ENCODE measurements at regions not wholly inside any gene's neighbourhood (a gene's known extent, or its start where the extent isn't known, plus 50 kb on each side); places are given as distances from the start of the nearest gene placed in this dataset.

DNA sequence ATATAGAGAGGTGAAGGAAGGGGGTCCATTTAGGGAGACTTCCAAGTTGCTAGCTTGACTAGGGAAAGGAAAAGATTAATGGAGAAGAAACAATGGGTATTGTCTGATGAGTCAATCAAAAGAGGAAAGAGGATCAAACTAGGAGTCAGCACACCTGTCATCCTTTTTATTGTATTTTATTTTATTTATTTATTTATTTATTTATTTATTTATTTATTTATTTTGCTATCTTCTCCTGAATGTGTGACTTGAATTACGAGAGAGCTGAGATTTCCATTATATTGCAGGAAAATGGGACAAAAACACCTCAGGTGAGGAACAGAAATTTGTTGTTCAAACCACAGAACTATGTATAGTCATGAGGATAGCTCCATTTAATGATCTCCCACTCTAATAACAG, 58.9 kb downstream of the NUDT11 start:
- Histone ChIP-seq H3K27ac (no peak overlapping the region), H3K27me3 (no peaks in the 10 kb centered on the region), H3K9me3 (no peaks in the 10 kb centered on the region), H3K4me3 (no peak overlapping the region), H3K36me3 (no peaks in the 10 kb centered on the region), H3K4me1 (no peaks in the 10 kb centered on the region)
- intact Hi-C loops (cut with DNase I; ENCODE audit: low total_unique reads): no loop called here
- no peak for DNase-seq
- TF ChIP-seq, protein P1, sequence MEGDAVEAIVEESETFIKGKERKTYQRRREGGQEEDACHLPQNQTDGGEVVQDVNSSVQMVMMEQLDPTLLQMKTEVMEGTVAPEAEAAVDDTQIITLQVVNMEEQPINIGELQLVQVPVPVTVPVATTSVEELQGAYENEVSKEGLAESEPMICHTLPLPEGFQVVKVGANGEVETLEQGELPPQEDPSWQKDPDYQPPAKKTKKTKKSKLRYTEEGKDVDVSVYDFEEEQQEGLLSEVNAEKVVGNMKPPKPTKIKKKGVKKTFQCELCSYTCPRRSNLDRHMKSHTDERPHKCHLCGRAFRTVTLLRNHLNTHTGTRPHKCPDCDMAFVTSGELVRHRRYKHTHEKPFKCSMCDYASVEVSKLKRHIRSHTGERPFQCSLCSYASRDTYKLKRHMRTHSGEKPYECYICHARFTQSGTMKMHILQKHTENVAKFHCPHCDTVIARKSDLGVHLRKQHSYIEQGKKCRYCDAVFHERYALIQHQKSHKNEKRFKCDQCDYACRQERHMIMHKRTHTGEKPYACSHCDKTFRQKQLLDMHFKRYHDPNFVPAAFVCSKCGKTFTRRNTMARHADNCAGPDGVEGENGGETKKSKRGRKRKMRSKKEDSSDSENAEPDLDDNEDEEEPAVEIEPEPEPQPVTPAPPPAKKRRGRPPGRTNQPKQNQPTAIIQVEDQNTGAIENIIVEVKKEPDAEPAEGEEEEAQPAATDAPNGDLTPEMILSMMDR (IDR thresholded peaks at IDR 0.05): no peak

DNA sequence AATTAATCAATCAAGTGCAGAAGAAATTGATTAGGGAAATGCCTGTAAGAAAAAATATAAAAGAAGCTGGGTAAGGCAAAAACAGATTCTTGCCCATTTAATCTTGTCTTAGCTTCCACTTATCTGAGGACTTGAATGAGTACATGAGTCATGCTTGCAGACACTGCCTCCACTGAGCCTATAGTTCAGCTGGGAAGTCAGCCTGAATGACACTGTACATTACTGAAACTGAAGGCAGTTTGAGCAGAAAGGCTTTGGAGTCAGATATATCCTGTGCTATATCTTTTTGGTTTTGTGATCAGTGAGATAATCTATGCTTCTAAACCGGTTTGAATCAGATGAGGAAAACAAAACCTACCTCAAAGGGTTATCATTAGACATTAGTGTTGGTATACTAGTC, 61.3 kb downstream of the NUDT11 start:
- H3K36me3 ChIP-seq: no peaks in the 10 kb centered on the region
- H3K4me1 ChIP-seq: no peaks in the 10 kb centered on the region
- intact Hi-C loops (cut with DNase I; ENCODE audit: low total_unique reads): no loop called here
- H3K4me3 ChIP-seq: no peak overlapping the region
- H3K9me3 ChIP-seq: no peaks in the 10 kb centered on the region
- no peak overlapping the region for H3K27ac ChIP-seq
- no peak for DNase-seq
- no peaks in the 10 kb centered on the region for H3K27me3 ChIP-seq
- TF ChIP-seq, protein P1 (IDR thresholded peaks at IDR 0.05): no peak

DNA sequence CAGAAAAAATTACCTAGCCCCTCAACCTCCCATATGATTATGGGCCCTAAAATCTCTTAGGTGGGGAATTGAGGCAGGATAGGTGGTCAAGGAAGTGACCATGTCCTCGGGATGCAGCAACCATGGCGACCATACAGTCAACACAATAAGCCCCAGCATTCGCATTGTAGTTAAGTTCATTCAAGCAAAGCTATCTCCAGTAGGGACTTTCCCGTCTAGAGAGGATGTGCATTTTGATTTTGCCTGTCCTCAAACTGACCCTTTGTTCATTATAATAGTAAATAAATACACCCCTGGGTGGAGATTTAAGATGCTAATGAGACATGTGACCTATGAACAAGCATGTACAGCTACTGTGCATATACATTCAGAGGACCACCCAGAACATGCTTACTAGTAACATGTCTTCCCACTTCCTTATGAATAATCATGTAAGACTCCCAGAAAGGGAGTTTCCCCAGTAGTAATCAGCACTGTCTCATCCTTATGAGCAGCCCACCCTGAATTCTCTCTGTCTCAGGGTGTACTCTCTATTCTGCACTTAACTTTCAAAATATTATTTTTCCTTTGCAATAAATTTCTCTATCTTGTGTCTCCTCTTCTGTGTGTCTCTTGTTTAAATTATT, 74.3 kb downstream of the NUDT11 start:
- H3K9me3 ChIP-seq: no peaks in the 10 kb centered on the region
- intact Hi-C loops (cut with DNase I; ENCODE audit: low total_unique reads): no loop called here
- no peaks in the 10 kb centered on the region for H3K4me1 ChIP-seq
- no peak for DNase-seq
- H3K36me3 ChIP-seq: no peaks in the 10 kb centered on the region
- H3K27me3 ChIP-seq: no peaks in the 10 kb centered on the region
- no peak overlapping the region for H3K4me3 ChIP-seq
- H3K27ac ChIP-seq: no peak overlapping the region
- TF ChIP-seq, protein P1 (IDR thresholded peaks at IDR 0.05): no peak

DNA sequence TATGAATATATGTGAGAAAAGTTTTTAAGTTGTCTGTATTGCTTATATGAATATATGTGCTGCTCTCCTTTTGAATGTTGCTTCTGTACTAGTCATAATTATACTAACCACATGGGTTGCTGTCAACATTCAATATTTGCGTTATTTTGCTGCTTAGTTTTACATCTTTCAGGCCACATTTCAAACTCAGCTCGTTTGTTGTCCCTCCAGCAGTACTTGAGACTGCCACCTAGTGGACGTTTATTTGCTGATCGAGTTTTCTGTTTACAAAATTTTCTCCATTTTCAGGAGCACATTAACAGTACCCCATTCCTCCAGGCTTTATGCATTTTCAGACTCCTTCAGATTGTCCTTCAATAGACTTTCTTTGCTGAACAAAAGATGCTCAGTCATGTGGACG, 75.8 kb downstream of the NUDT11 start:
- TF ChIP-seq, protein P1 (IDR thresholded peaks at IDR 0.05): peak; percentile 38 to 48
- no peaks in the 10 kb centered on the region for H3K27me3 ChIP-seq
- DNase-seq: no peak
- H3K9me3 ChIP-seq: no peaks in the 10 kb centered on the region
- intact Hi-C loops (cut with DNase I; ENCODE audit: low total_unique reads): no loop called here
- H3K4me3 ChIP-seq: no peak overlapping the region
- H3K36me3 ChIP-seq: no peaks in the 10 kb centered on the region
- H3K4me1 ChIP-seq: no peaks in the 10 kb centered on the region
- H3K27ac ChIP-seq: no peak overlapping the region

DNA sequence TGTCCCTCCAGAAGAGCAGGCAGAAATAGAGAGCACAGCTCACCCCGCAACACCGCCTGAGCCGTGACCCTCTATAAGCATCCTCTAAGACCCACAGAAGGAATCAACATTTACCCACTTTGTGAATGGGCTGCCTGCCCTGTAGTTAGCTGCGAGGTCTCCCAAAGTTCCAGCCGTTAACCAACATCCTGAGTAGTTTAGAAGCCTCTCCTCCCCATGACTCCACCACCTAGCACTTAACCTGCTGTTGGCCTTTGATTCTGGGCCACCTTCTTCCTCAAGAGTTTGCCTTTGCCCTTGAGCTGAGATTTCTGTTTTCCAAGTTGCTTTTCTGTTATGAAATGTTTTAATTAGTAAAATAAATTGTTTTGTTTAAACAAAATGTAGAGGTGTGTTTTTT, 75.8 kb downstream of the NUDT10 start:
- Histone ChIP-seq H3K4me3 (no peak overlapping the region), H3K36me3 (no peaks in the 10 kb centered on the region), H3K27me3 (no peaks in the 10 kb centered on the region), H3K4me1 (no peaks in the 10 kb centered on the region), H3K27ac (no peak overlapping the region), H3K9me3 (no peaks in the 10 kb centered on the region)
- DNase-seq: no peak
- TF ChIP-seq, protein P1 (IDR thresholded peaks at IDR 0.05): no peak
- intact Hi-C loops (cut with DNase I; ENCODE audit: low total_unique reads): no loop called here

Measured in tibial artery (tissue), 4 donors.